HG02981 (cell line): ENCODE measurements at regions not wholly inside any gene's neighbourhood (a gene's known extent, or its start where the extent isn't known, plus 50 kb on each side); places are given as distances from the start of the nearest gene placed in this dataset.
"Not testable (repeated sequence)": the region's sequence is repeated elsewhere in the genome, so short reads cannot be mapped to it uniquely, and the experiment has no call there.

Source experiments
- ATAC-seq: cut with Tn5 transposase; IDR thresholded peaks from one replicate; pipeline ENCODE4 v1.9.1; 2021; ENCODE audit warnings: mild to moderate bottlenecking, moderate library complexity; ENCODE audit not compliant: unreplicated experiment

DNA sequence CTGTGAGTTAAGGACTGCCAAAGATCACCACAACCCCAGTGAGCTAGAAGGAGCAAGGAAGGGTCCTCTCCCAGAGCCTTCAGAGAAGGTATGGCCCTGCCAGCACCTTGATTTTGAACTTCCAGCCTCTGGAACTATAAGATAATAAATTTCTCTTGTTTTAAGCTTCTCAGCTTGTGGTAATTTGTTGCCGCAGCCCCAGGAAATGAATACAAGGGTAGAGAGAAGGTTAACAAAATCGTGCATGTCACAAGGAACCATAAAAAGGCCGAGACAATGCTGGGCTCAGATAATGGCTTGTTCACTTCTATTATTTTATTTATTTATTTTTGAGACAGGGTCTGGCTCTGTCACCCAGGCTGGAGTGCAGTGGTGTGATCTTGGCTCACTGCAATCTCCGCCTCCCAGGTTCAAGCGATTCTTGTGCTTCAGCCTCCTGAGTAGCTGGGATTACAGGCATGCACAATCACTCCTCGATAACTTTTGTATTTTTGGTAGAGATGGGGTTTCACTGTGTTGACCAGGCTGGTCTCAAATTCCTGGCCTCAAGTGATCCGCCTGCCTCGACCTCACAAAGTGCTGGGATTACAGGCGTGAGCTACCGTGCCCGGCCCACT, 71.5 kb downstream of the WSB1 start:
- ATAC-seq, result not testable (repeated sequence)

DNA sequence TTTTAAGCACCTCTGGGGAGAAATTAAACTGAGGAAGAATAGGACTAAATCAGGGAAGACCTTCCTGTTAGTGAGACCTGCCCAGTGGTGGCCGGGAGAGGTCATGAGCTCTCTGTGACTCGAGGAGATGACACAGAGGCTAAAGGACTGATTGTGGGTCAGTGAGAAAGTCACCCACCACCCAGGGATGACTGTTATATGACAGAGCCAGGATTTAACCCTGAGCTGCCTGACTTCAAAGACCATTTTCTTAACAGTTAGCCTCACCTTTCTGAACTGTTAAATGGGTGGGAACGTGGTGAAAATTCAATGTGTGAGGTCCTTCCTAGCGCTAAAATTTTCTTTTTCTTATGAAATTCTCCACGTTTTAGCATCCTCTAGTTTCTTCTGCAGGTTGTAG, 72.5 kb downstream of the WSB1 start:
- ATAC-seq, result no peak

DNA sequence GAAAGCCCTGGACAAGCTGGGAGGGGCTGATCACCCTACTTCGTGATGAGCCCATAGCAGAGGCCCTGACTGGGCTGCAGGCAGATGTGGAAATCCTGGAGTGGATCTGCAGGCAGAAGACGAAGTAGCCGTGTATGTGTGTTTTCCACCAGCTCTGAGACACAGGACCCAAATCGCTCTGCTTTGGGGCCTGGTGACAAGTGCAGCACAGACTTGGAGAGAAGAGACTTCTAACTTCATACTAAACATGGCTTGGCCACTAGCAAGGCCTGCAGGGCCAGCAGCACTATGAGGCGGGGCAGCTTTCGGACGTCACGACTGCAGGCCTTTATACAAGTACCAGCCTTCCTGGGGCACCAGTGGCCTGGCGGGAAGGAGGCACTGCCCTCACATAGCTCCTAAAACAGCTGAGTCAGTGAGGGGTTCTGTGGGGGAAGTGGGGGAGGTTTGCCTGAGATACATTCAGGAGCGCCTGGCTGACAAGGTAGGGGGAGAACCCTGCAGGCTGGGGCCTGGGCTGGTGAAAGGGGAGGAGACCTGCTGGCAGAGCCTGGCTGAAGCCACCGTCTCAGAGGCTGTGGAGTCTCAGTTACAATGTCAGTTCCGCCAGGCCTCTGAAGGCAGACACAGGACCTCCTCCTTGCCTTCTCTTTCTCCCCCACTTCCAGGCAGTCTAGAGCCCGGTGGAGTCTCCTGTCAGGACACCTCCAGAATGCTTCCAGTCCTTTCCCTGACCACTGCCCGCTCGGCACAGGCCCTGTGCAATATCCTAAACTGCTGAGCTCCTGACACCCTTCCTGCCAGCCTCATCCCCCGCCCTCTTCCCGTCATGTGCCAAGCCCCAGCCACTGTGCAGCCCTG, 73.4 kb downstream of the WSB1 start:
- no peak for ATAC-seq

DNA sequence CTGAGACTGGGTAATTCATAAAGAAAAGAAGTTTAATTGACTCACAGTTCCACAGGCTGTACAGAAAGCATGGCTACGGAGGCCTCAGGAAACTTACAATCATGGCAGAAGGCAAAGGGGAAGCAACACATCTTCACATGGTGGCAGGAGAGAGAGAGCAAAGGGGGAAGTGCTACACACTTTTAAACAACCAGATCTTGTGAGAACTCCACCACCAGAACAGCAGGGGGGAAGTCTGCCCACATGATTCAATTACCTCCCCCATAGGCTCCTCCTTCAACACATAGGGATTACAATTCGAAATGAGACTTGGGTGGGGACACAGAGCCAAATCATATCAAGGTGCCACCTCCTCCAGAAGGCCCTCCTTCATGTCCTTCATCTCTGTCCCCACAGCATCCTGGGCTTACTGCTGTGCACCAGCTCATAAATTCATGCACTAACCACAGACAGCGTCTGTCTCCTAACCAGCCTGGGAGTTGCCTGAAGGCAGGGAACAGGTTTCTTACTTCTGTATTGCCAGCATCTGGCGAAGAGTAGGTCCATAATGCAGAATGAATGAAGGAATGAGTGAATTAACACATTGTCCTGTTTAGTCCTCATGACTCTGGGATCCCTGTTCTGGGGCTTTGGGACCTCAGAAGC, 74.4 kb downstream of the WSB1 start:
- no peak for ATAC-seq

DNA sequence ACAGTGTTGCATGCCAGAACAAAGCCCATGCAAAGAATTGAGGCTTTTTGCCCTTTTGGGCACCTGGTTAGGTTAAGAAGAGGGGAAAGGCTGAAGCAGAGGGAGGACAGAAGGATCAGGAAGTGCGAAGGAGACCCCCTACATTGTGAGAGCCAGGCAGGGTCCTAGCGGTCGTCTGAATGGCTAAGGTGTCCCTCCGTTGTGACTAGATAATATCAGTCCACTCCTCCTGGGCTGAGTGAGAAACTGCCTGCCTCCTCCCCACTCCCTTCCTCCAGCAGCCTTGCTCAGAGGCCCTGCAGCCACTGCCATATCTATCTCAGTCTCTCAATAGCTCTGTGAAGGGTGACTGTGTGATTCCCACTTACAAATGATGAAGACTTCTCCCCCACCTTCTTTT, 75.1 kb downstream of the WSB1 start:
- no peak for ATAC-seq

DNA sequence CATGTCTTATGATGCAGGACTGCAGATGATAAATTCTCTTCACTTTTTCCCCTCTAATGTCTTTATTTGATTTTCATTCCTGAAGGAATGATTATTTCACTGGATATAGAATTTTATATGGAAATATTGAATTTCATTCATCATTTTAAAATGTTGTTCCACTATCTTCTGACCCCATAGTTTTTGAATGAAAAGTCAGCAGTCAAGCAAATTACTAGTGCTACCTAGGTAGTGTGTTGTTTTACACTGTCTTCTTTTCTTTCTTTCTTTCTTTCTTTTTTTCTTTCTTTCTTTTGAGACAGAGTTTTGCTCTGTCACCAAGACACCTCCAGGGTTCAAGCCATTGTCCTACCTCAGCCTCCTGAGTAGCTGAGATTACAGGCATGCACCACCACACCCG, 76.9 kb downstream of the WSB1 start:
- ATAC-seq, result no peak

DNA sequence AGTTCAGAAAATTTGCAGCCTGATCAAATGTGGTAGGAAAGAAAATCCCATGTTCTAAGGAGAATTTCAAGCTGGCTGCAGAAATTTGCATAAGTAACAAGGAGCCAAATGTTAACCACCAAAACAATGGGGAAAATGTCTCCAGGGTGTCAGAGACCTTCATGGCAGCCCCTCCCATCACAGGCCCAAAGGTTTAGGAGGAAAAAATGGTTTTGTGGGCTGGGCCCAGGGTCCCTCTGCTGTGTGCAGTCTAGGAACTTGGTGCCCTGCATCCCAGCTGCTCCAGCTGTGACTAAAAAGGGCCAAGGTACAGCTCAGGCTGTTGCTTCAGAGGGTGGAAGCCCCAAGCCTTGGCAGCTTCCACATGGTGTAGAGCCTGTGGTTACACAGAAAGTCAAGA, 79.8 kb downstream of the WSB1 start:
- not testable (repeated sequence) for ATAC-seq

DNA sequence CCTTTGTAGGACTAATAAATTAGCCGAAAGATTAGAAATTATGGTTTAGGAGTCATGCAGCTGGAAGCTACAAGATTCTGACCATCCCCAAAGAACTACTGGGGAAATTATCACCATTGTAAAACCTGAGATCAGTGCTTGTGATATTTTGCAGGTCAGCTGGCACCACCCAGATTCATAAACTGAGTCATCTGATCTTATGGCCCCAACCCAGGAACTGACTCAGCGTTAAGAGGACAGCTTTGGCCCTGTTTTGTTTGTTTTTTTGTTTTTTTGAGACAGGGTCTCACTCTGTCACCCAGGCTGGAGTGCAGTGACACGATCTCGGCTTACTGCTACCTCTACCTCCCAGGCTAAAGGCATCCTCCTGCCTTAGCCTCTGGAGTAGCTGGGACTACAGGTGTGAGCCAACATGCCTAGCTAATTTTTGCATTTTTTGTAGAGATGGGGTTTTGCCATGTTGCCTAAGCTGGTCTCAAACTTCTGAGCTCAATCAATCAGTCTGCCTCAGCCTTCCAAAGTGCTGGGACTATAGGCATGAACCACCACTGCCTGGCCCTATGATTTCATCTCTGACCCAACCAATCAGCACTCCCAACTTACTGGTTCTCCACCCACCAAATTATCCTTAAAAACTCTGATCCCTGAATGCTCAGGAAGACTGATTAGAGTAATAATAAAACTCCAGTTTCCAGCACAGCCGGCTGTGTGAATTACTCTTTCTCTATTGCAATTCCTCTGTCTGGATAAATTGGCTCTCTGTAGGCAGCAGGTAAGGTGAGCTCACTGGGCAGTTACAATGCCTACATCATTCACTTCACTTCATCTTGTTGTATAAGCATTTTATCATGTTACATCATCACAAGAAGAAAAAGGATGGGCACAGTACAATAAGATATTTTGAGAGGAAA, 79.4 kb upstream of the KSR1 start:
- no peak for ATAC-seq

DNA sequence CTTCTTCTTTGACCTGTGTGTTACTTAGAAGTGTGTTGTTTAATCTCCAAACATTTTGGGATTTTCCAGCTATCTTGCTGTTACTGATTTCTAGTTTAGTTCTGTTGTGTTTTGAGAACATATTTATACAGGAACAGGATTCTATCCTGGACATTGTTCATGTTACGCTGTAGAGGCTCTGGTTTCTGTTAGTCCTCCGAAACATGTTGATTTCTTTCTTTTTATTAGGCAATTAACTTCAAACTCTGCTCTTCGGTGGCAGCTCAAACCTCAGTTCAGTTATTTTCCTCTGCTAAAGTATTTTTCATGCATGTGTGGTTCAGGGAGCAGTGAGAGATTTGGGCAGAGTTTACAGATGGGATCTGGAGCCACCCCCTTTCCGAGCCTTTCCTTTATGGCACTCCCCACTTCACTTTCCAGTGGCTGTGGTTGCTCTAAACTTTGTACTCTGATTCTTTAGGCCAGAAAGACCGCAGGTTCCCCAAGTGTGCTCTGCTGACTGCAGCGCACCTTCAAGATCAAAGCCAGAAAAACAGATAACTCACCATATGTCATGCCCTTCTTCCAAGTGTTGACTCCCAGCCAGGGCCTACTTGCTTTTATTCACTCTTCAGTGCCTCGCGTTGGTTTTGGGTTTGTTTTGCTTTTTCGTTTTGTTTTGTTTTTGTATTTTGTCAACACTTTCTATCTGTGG, 77.6 kb upstream of the KSR1 start:
- no peak for ATAC-seq

DNA sequence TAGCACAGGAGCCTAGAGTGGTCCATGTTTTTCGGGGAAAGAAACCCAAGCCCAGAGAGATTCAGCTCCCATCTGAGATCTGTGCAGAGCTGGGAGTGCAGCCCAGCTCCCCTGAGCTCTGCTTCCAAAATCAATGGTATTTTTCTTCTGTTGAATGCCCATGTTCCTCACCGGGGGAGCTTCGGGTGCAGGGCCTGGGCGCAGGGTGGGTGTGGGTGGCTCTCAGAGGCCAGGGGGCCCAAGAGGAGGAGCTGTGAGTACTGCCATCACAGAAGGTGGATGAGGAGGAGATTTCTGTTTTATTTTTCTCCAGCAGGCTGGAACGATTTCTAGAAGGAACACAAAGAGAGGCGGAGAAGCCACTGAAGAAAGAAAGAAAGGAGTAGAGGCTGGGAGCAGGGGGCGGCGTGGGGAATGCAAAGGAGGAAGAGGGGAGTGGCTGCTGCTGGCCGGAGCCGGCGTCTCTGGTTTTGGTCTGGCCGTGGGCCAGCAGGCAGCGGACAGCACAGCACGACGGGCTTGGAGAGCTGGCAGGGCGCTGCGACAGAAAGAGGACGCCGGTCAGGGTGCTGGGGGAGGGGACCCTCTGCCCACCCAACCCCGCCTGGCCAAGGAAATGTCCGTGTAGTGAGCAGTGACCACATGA, 76.2 kb upstream of the KSR1 start:
- no peak for ATAC-seq

DNA sequence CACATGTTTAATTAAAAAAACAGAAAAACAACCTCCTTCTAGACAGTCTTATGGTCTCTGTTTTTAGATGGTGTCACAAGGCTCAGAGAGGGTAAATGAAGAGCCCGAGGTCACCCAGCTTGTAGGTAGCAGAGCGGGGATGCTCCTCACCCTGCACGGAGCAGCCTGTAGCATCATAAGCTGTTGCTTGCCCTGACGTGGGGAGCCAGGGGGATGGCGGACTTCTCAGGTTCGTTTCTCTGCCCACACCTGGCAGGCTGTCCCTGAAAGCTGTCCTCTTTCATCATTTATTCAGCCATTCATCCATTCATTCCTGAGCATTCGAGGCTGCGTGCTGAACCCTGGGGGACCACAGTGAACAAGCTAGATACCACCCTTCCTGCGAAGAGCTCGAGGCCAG, 75.7 kb upstream of the KSR1 start:
- ATAC-seq, result no peak

DNA sequence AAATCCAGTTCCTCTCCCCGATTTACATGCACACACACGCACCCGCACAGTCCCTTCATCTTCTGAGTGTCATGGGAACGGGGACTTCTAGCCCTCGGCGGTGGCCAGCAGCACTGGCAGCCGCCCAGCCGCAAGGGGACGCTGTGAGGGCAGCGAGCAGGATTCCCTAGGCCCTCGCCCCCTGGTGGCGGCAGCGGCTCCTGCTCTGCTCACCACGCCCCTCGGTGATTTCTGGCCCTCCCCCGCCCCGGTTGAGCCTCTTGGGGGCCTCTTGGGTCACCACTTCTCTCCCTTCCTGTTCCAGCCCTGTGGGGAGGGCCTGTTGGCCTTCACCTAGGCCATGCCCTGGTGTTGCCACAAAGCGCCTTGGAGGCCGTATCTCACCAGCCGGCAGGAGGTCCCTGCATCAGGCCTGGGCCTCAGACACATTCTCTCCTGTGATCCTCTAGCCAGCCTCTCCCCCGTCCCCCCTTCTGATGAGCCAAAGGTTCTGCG, 75.2 kb upstream of the KSR1 start:
- peak; percentile 58 for ATAC-seq

DNA sequence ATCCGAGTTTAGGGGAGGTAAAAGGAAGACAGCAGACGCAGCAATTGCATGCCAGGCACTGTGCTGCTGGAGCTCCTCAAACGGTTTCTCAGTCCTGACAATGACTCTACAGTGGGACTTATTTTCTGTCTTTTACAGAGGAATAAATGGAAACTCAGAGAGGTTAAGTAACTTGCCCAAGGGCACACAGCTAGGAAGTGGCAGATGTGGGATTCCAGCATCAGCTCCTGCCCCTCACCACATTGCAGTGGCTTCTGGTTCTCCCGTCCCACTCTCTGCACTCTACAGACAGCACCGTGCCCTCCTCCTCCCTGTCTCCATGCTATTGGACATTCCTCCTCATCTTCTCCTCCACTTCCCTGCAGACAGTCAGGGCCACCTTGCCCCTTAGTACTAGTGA, 74.2 kb upstream of the KSR1 start:
- no peak for ATAC-seq

DNA sequence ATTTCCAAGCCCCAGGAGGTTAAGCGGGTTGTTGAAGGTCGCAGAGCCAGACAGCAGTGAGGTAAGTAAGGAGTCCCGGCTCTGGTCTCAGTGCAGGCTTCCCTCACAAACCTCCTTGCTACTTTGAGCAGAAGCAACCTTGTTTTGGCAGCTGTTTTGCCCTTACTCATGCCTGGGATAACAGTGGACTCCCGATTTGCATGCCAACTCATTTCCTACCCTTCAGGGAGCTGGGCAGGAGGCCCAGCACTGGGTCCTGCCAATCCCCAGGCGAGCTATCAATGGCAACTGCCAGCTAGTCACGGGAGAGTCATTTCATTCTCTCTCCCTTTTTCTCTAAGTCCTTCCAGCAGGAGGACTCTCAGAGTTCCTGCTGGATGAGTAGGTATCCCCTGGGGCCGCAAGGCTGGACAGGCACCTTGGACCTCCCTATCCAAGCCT, 72.0 kb upstream of the KSR1 start:
- no peak for ATAC-seq

DNA sequence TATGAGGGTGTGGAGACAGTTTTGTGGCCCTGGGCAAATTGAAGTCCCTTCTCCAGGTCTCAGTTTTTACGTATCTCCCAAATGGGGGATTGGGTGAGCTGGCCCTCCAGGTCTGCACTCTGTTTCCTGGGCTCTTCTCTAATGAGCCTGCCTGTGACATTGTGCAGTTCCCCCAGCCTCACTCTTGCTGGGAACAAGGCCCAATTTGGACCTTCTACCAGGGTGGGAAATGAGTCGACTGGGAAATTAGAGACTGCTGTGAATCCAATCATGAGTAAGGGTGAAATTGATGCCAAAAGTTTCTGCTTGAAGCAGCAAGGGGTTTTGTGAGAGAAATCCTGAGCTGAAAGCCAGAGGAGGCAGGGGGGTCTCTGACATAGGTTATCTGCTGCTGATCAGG, 71.5 kb upstream of the KSR1 start:
- no peak for ATAC-seq

DNA sequence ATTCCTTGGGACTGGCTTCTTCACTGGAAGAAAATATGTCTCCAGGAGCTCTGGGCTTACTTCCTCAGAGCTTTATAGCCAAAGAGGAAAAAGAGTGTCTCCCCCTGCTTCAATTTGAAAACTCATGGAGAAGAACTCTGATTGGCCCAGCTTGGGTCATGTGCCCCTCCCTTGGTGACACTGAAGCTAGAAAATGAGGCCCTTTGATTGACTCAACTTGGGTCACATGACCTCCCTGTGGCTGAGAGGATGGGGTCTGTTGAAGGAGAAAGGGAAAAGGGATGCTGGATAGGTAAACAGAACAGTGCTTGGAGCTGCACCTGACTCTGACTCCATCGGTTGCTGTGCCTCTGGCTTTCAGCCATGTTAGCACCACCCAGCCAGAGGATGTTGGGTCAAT, 70.6 kb upstream of the KSR1 start:
- no peak for ATAC-seq

DNA sequence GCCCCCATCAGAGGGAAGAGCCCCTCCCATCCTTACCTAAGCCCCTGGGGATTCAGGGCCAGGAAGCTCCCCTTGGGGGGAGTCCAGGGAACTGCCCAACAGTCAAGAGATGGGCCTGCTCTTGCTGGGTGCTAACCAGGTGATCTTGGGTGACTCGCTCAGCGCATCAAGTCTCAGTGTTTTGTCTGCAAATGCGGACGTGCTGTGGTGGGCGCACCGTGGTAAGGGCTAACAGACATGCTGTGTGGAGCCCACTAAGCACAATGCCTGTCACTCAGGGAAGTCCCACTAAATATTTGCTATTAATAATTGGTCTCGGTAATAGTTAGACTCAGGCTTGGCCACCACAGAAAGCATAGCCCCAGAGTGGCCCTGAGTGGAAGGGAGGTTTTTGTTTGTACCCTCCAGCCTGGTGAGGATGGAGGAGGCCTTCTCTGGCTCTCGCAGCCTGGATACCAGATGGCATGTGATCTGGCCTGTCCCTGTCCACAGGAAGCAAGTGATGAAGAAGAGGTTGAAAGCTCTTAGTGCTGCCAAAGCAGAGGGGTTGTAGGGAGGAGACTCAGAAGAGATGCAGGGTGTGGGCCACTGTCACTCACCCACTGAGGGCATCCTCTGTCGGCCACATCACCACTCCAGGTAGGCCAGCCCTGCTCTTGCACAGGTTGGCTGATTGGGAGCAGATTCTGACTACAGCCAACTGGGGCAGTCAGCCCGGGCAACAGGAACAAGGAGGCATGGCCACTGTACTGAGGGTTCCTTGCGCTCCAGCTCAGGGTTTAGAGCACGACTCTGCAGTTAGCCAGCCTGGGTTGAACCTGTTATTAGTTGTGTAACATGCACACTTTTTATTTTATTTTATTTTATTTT, 69.8 kb upstream of the KSR1 start:
- ATAC-seq, result no peak

DNA sequence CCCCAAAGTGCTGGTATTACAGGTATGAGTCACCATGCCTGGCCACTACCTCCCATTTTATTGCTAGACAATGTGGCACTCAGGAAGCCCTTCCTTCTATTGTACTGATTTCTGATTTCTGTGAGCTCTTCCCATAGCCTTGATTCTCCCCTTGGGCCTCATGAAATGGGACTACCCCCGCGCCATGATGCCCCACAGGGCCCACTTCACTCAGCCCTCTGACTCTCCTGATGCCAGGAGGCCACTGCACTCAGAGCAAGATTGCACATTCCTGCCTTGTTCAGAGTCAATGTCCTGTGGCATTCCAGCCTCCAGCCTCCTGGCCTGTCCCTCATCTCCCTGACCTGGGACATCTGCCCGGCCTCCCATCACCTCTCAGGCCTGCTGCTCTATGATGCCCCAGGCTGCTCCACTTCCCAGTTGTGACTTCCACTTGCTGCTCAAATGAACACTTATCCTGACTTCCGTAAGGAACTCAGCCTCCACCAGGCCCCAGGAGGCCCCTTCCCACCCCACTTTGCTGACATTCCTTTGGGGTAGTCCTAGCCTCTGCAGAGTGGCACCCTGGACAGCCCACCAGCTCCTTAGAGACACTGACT, 66.6 kb upstream of the KSR1 start:
- ATAC-seq, result no peak
